A673 (cell line): ENCODE measurements at regions not wholly inside any gene's neighbourhood (a gene's known extent, or its start where the extent isn't known, plus 50 kb on each side); places are given as distances from the start of the nearest gene placed in this dataset.

Source experiments
- CTCF ChIP-seq: fragments of 300-800, 200-600 bp; sonication (generic); conservative IDR thresholded peaks from 2 replicates; pipeline ENCODE4 v1.5.1; 2017; ENCODE audit warnings: low read depth, mild to moderate bottlenecking, antibody characterized with exemption, low read length, moderate library complexity, mixed read lengths
- EZH2 ChIP-seq: fragments of 200-600 bp; sonication (generic); IDR thresholded peaks from 2 replicates; pipeline ENCODE4 v1.6.1; 2017; ENCODE audit warnings: borderline replicate concordance, low read depth, mild to moderate bottlenecking, mixed read lengths, antibody characterized with exemption, low read length; ENCODE audit not compliant: poor library complexity, severe bottlenecking

GRCh38 chr9:1759009-1759408 lies 256.1 kb upstream of the SMARCA2 start:
- TF ChIP-seq CTCF (no peak), EZH2 (no peak)
